Testis (tissue), 2 donors: ENCODE measurements at regions not wholly inside any gene's neighbourhood (a gene's known extent, or its start where the extent isn't known, plus 50 kb on each side); places are given as distances from the start of the nearest gene placed in this dataset.

Source experiments
- CTCF ChIP-seq, 3 experiments: fragments of 450-650 bp in 2 of 3; fragments of 200-600 bp in 1 of 3; sonication (generic) in 1 of 3; IDR thresholded peaks; one replicate each; pipeline ENCODE4 v1.5.1; 2016 to 2019; ENCODE audit warnings: antibody characterized with exemption in 3 of 3, mild to moderate bottlenecking in 2 of 3, moderate library complexity in 1 of 3
- POLR2A ChIP-seq: fragments of 450-650 bp; IDR thresholded peaks from one replicate; pipeline ENCODE4 v1.6.1; 2017; ENCODE audit warnings: antibody characterized with exemption, mild to moderate bottlenecking, moderate library complexity

- TF ChIP-seq CTCF (IDR thresholded peaks at IDR 0.05) (no peak), POLR2A (no peak)
These were observed 348.1 kb downstream of the ELAVL2 start for GRCh38 chr9:23477908-23478307.
